Superior temporal gyrus (tissue), 1 donor: ENCODE measurements at regions not wholly inside any gene's neighbourhood (a gene's known extent, or its start where the extent isn't known, plus 50 kb on each side); places are given as distances from the start of the nearest gene placed in this dataset.
A peak's percentile ranks its signal among the peaks of the same experiment; 100 is the strongest.
"Not testable (repeated sequence)": the region's sequence is repeated elsewhere in the genome, so short reads cannot be mapped to it uniquely, and the experiment has no call there.

Experiments
- DNase-seq: peaks from one replicate; pipeline ENCODE4 v3.0.0-alpha.2; 2016; ENCODE audit errors: extremely low spot score

- not testable (repeated sequence) for DNase-seq
These were observed 263.2 kb upstream of the SEMA3C start for GRCh38 chr7:81182056-81182455.

- no peak for DNase-seq
These were observed 262.2 kb upstream of the SEMA3C start for GRCh38 chr7:81181066-81181465.

GRCh38 chr7:81180573-81180972, 261.7 kb upstream of the SEMA3C start:
- no peak for DNase-seq

GRCh38 chr7:81175275-81175940, 256.6 kb upstream of the SEMA3C start:
- DNase-seq: no peak

- no peak for DNase-seq
These were observed 255.0 kb upstream of the SEMA3C start for GRCh38 chr7:81173766-81174281.

- no peak for DNase-seq
These were observed 251.4 kb upstream of the SEMA3C start for GRCh38 chr7:81170291-81170690.

- DNase-seq: no peak
These were observed 249.1 kb upstream of the SEMA3C start for GRCh38 chr7:81167934-81168333.

- no peak for DNase-seq
These were observed 246.2 kb upstream of the SEMA3C start for GRCh38 chr7:81165070-81165469.

GRCh38 chr7:81162771-81163525, 244.1 kb upstream of the SEMA3C start:
- DNase-seq: no peak

- no peak for DNase-seq
These were observed 243.4 kb upstream of the SEMA3C start for GRCh38 chr7:81162234-81162633.

GRCh38 chr7:81161451-81162075, 242.7 kb upstream of the SEMA3C start:
- peak; percentile 31 for DNase-seq

GRCh38 chr7:81159402-81159801, 240.6 kb upstream of the SEMA3C start:
- no peak for DNase-seq

GRCh38 chr7:81158189-81158588, 239.3 kb upstream of the SEMA3C start:
- DNase-seq: no peak

GRCh38 chr7:81155654-81156373, 237.0 kb upstream of the SEMA3C start:
- no peak for DNase-seq

- DNase-seq: no peak
These were observed 235.7 kb upstream of the SEMA3C start for GRCh38 chr7:81154565-81154964.

GRCh38 chr7:81152925-81153324, 234.1 kb upstream of the SEMA3C start:
- DNase-seq: not testable (repeated sequence)

GRCh38 chr7:81150951-81151361, 232.1 kb upstream of the SEMA3C start:
- peak; percentile 54 for DNase-seq

GRCh38 chr7:81143856-81144255, 225.0 kb upstream of the SEMA3C start:
- DNase-seq: no peak

GRCh38 chr7:81141257-81142205, 222.7 kb upstream of the SEMA3C start:
- DNase-seq: not testable (repeated sequence)

- no peak for DNase-seq
These were observed 221.9 kb upstream of the SEMA3C start for GRCh38 chr7:81140775-81141174.

- DNase-seq: no peak
These were observed 221.4 kb upstream of the SEMA3C start for GRCh38 chr7:81140252-81140651.
